ENCODE measurements at regions not wholly inside any gene's neighbourhood (a gene's known extent, or its start where the extent isn't known, plus 50 kb on each side); places are given as distances from the start of the nearest gene placed in this dataset.

- no peak overlapping the region for H3K4me3 Mint-ChIP-seq
- H3K36me3 Mint-ChIP-seq (ENCODE audit: low read depth), result no peaks in the 10 kb centered on the region
These were observed 93.9 kb upstream of the OGFRL1 start for GRCh38 chr6:71194724-71195123.

GRCh38 chr6:71197267-71197666 lies 91.3 kb upstream of the OGFRL1 start:
- H3K4me1 Mint-ChIP-seq, result peaks cover 3% of the 10 kb centered on the region
- H3K9me3 Mint-ChIP-seq, result peaks cover 2% of the 10 kb centered on the region
- DNase-seq, result no peak
- H3K36me3 ChIP-seq (ENCODE audit: control insufficient read depth, insufficient read depth, low read length), result no peaks in the 10 kb centered on the region
- H3K4me3 ChIP-seq (ENCODE audit: low read length), result no peak overlapping the region
- no peaks in the 10 kb centered on the region for H3K27me3 Mint-ChIP-seq (ENCODE audit: insufficient read depth)
- H3K27ac Mint-ChIP-seq, result no peak overlapping the region
- 88 to 93% methylated on average over 1 to 7 of the region's 7 CpGs for WGBS, 2 experiments (ENCODE audit: insufficient coverage in 1 of 2, insufficient read length in 1 of 2)
- no peak overlapping the region for H3K27ac ChIP-seq (ENCODE audit: low read depth, low read length)
- TF ChIP-seq CTCF (conservative IDR thresholded peaks at IDR 0.05), result no peak
- H3K9me3 ChIP-seq (ENCODE audit: control insufficient read depth, low read length), result no peaks in the 10 kb centered on the region
- H3K4me3 Mint-ChIP-seq, result no peak overlapping the region
- H3K9ac ChIP-seq (ENCODE audit: extremely low read depth, low read length, poor library complexity, severe bottlenecking), result no peak overlapping the region
- H3K36me3 Mint-ChIP-seq (ENCODE audit: low read depth), result no peaks in the 10 kb centered on the region
- H3K27me3 ChIP-seq (ENCODE audit: control insufficient read depth, insufficient read depth, low read length, poor library complexity, severe bottlenecking), result no peaks in the 10 kb centered on the region
- H3K4me1 ChIP-seq (ENCODE audit: control insufficient read depth, insufficient read depth, low read length), result no peaks in the 10 kb centered on the region

More at GRCh38 chr6:71194724-71195123, 93.9 kb upstream of the OGFRL1 start:
- no peaks in the 10 kb centered on the region for H3K9me3 ChIP-seq (ENCODE audit: control insufficient read depth, low read length)
- Mint-ChIP-seq H3K27me3 (ENCODE audit: insufficient read depth) (no peaks in the 10 kb centered on the region), H3K27ac (no peak overlapping the region), H3K9me3 (no peaks in the 10 kb centered on the region), H3K4me1 (peaks cover 3% of the 10 kb centered on the region)
- WGBS, 2 experiments (ENCODE audit: insufficient coverage in 1 of 2, insufficient read length in 1 of 2), result 84% methylated on average over 1 of the region's 1 CpG; no CpG with 5 or more reads in 1 of the 2 experiments
- TF ChIP-seq CTCF (conservative IDR thresholded peaks at IDR 0.05), result no peak
- H3K27ac ChIP-seq (ENCODE audit: low read depth, low read length), result no peak overlapping the region
- H3K4me3 ChIP-seq (ENCODE audit: low read length), result no peak overlapping the region
- no peaks in the 10 kb centered on the region for H3K4me1 ChIP-seq (ENCODE audit: control insufficient read depth, insufficient read depth, low read length)
- no peaks in the 10 kb centered on the region for H3K27me3 ChIP-seq (ENCODE audit: control insufficient read depth, insufficient read depth, low read length, poor library complexity, severe bottlenecking)
- no peak for DNase-seq
- no peaks in the 10 kb centered on the region for H3K36me3 ChIP-seq (ENCODE audit: control insufficient read depth, insufficient read depth, low read length)
- H3K9ac ChIP-seq (ENCODE audit: extremely low read depth, low read length, poor library complexity, severe bottlenecking), result no peak overlapping the region

- H3K27ac ChIP-seq (ENCODE audit: low read depth, low read length), result no peak overlapping the region
- H3K27ac Mint-ChIP-seq, result no peak overlapping the region
- H3K9me3 ChIP-seq (ENCODE audit: control insufficient read depth, low read length), result no peaks in the 10 kb centered on the region
- H3K36me3 ChIP-seq (ENCODE audit: control insufficient read depth, insufficient read depth, low read length), result no peaks in the 10 kb centered on the region
- H3K4me1 ChIP-seq (ENCODE audit: control insufficient read depth, insufficient read depth, low read length), result no peaks in the 10 kb centered on the region
- H3K27me3 ChIP-seq (ENCODE audit: control insufficient read depth, insufficient read depth, low read length, poor library complexity, severe bottlenecking), result no peaks in the 10 kb centered on the region
- no peaks in the 10 kb centered on the region for H3K36me3 Mint-ChIP-seq (ENCODE audit: low read depth)
- peaks cover 3% of the 10 kb centered on the region for H3K4me1 Mint-ChIP-seq
- WGBS, 2 experiments (ENCODE audit: insufficient coverage in 1 of 2, insufficient read length in 1 of 2), result 100% methylated on average over 1 of the region's 1 CpG; no CpG with 5 or more reads in 1 of the 2 experiments
- no peaks in the 10 kb centered on the region for H3K27me3 Mint-ChIP-seq (ENCODE audit: insufficient read depth)
- H3K9ac ChIP-seq (ENCODE audit: extremely low read depth, low read length, poor library complexity, severe bottlenecking), result no peak overlapping the region
- no peak for TF ChIP-seq CTCF (conservative IDR thresholded peaks at IDR 0.05)
- H3K4me3 ChIP-seq (ENCODE audit: low read length), result no peak overlapping the region
- no peak for DNase-seq
- H3K4me3 Mint-ChIP-seq, result no peak overlapping the region
- peaks cover 2% of the 10 kb centered on the region for H3K9me3 Mint-ChIP-seq
These were observed 90.8 kb upstream of the OGFRL1 start for GRCh38 chr6:71197780-71198179.

All from endodermal cell (in vitro differentiated cells).